ENCODE measurements at regions not wholly inside any gene's neighbourhood (a gene's known extent, or its start where the extent isn't known, plus 50 kb on each side); places are given as distances from the start of the nearest gene placed in this dataset.

- in situ Hi-C loops (cut with MboI; ENCODE audit: low pct_ligation_motif_present in 1 of 4, low pct_unique_long_range_greater_than_20kb in 1 of 4, low sequenced_read_pairs in 3 of 4), result loop anchor here in 1 of 4 donors (25.0 kb wide), 1 partner anchor 108 kb away; no protein-coding TSS in a partner anchor
- intact Hi-C loops (cut with DNase I; ENCODE audit: low total_unique reads), result no loop called here
- WGBS, 2 donors (ENCODE audit: low coverage in 1 of 2), result 65% methylated on average over 4 of the region's 4 CpGs; no CpG with 5 or more reads in 1 of the 2 donors
- Histone ChIP-seq H3K27me3 (no peaks in the 10 kb centered on the region), H3K9me3 (no peaks in the 10 kb centered on the region), H3K4me3 (no peak overlapping the region), H3K4me1 (no peaks in the 10 kb centered on the region), H3K36me3 (no peaks in the 10 kb centered on the region), H3K27ac (no peak overlapping the region)
- no peak for DNase-seq
- TF ChIP-seq POLR2A (IDR thresholded peaks at IDR 0.05), result no peak
- TF ChIP-seq EP300 (IDR thresholded peaks at IDR 0.05; ENCODE audit: low read depth), result no peak
- TF ChIP-seq, protein P1, sequence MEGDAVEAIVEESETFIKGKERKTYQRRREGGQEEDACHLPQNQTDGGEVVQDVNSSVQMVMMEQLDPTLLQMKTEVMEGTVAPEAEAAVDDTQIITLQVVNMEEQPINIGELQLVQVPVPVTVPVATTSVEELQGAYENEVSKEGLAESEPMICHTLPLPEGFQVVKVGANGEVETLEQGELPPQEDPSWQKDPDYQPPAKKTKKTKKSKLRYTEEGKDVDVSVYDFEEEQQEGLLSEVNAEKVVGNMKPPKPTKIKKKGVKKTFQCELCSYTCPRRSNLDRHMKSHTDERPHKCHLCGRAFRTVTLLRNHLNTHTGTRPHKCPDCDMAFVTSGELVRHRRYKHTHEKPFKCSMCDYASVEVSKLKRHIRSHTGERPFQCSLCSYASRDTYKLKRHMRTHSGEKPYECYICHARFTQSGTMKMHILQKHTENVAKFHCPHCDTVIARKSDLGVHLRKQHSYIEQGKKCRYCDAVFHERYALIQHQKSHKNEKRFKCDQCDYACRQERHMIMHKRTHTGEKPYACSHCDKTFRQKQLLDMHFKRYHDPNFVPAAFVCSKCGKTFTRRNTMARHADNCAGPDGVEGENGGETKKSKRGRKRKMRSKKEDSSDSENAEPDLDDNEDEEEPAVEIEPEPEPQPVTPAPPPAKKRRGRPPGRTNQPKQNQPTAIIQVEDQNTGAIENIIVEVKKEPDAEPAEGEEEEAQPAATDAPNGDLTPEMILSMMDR (IDR thresholded peaks at IDR 0.05), result no peak
- TF ChIP-seq POLR2AphosphoS5 (IDR thresholded peaks at IDR 0.05), result no peak
Measured at GRCh38 chr20:56179051-56179450, 69.5 kb upstream of the MC3R start.

DNA sequence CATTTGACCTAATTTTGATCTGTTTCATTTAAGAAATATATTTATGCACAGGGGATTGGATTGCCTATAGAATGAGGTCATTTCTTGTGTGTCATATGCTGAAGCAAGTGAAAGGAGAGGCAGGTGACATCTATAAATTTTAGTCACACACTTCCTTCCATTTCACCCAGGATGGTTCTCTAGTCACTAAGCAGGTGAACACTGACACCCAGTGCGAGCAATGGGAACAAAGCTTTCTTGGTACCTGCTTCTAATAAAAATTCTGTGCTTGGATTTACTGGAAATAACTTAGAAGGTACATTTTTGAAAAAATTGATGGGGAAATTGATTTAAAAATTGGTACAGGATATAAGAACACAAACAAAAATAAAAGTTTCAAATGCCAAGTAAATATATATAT is 66.9 kb upstream of the MC3R start:
- DNase-seq, result peak; percentile 10
- intact Hi-C loops (cut with DNase I; ENCODE audit: low total_unique reads) (no loop called here), in situ Hi-C loops (cut with MboI; ENCODE audit: low pct_ligation_motif_present in 1 of 4, low pct_unique_long_range_greater_than_20kb in 1 of 4, low sequenced_read_pairs in 3 of 4) (loop anchor here in 1 of 4 donors (25.0 kb wide), 1 partner anchor 106 kb away; no protein-coding TSS in a partner anchor)
- H3K9me3 ChIP-seq, result no peaks in the 10 kb centered on the region
- H3K4me1 ChIP-seq, result no peaks in the 10 kb centered on the region
- 27 to 59% methylated on average over 1 of the region's 1 CpG for WGBS, 2 donors (ENCODE audit: low coverage in 1 of 2)
- H3K27me3 ChIP-seq, result no peaks in the 10 kb centered on the region
- H3K27ac ChIP-seq, result no peak overlapping the region
- no peaks in the 10 kb centered on the region for H3K36me3 ChIP-seq
- no peak overlapping the region for H3K4me3 ChIP-seq
- TF ChIP-seq, protein P1 (IDR thresholded peaks at IDR 0.05), result peak in 3 of 5 experiments; percentile 15 to 29 (median 22)
- TF ChIP-seq POLR2A (IDR thresholded peaks at IDR 0.05), result no peak
- TF ChIP-seq EP300 (IDR thresholded peaks at IDR 0.05; ENCODE audit: low read depth), result no peak
- TF ChIP-seq POLR2AphosphoS5 (IDR thresholded peaks at IDR 0.05), result no peak

DNA sequence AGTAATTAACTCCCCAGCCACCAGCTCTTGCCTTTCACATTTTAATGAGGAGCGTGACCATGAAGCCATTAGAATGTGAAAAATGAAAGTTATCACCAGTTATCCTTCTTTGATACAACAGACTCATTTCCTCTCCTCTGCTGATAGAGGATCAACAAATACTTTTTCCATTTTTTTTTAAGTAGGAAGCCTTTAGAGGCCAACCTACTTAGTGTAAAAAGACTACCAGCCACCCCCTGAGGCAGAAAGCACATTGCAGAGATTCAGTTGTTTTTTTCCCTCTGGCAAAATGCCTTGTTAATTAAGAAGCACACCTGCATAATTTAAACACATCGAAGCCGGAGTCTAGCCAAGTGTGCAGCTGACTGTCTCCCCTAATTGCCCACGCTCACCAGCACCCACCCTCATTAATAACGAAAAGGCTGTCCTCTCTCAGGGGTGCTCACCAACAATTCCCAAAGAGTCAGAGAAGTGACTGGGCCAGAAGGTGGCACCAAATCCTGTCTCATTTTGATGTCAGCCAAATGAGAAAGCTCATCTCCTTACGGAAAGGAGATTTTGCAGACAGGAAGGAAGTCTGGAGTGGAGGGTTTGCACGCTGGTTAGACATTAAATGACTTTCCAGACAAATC is 60.9 kb upstream of the MC3R start:
- in situ Hi-C loops (cut with MboI; ENCODE audit: low pct_ligation_motif_present in 1 of 4, low pct_unique_long_range_greater_than_20kb in 1 of 4, low sequenced_read_pairs in 3 of 4) (loop anchor here in 1 of 4 donors (25.0 kb wide), 1 partner anchor 100 kb away; no protein-coding TSS in a partner anchor), intact Hi-C loops (cut with DNase I; ENCODE audit: low total_unique reads) (no loop called here)
- Histone ChIP-seq H3K9me3 (no peaks in the 10 kb centered on the region), H3K4me3 (no peak overlapping the region), H3K36me3 (no peaks in the 10 kb centered on the region), H3K27me3 (no peaks in the 10 kb centered on the region), H3K4me1 (no peaks in the 10 kb centered on the region), H3K27ac (no peak overlapping the region)
- whole genome bisulfite sequencing, 2 donors (ENCODE audit: low coverage in 1 of 2), result 0 to 18% methylated on average over 2 to 7 of the region's 7 CpGs
- DNase-seq, result no peak
- no peak for TF ChIP-seq EP300 (IDR thresholded peaks at IDR 0.05; ENCODE audit: low read depth)
- TF ChIP-seq POLR2AphosphoS5 (IDR thresholded peaks at IDR 0.05), result no peak
- TF ChIP-seq, protein P1 (IDR thresholded peaks at IDR 0.05), result no peak
- TF ChIP-seq POLR2A (IDR thresholded peaks at IDR 0.05), result no peak

DNA sequence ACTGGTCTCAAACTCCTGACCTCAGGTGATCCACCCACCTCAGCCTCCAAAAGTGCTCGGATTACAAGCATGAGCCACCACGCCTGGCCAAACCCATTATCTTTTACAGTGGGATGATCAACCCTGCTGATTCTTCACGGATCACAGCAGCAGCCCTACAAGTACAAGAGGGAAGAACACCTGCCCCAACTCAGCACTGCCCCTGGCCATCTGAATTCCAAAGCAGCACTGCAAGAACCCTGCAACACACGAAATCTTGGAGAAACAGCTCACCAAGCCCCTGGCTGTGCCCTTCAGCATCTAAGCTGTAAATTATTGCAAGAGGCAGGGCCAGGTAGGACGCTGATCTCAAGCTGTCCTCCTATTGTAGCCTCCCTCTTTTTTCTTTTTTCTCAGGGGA is 54.5 kb upstream of the MC3R start:
- H3K4me1 ChIP-seq, result no peaks in the 10 kb centered on the region
- H3K4me3 ChIP-seq, result no peak overlapping the region
- H3K36me3 ChIP-seq, result no peaks in the 10 kb centered on the region
- DNase-seq, result no peak
- H3K27ac ChIP-seq, result no peak overlapping the region
- in situ Hi-C loops (cut with MboI; ENCODE audit: low pct_ligation_motif_present in 1 of 4, low pct_unique_long_range_greater_than_20kb in 1 of 4, low sequenced_read_pairs in 3 of 4) (loop anchor here in 1 of 4 donors (25.0 kb wide), 1 partner anchor 93 kb away; no protein-coding TSS in a partner anchor), intact Hi-C loops (cut with DNase I; ENCODE audit: low total_unique reads) (no loop called here)
- no peak for TF ChIP-seq POLR2AphosphoS5 (IDR thresholded peaks at IDR 0.05)
- WGBS, 2 donors (ENCODE audit: low coverage in 1 of 2), result 43 to 49% methylated on average over 1 to 5 of the region's 5 CpGs
- H3K9me3 ChIP-seq, result no peaks in the 10 kb centered on the region
- H3K27me3 ChIP-seq, result no peaks in the 10 kb centered on the region

All from transverse colon (tissue), 4 donors.